ENCODE measurements at regions not wholly inside any gene's neighbourhood (a gene's known extent, or its start where the extent isn't known, plus 50 kb on each side); places are given as distances from the start of the nearest gene placed in this dataset.

DNA sequence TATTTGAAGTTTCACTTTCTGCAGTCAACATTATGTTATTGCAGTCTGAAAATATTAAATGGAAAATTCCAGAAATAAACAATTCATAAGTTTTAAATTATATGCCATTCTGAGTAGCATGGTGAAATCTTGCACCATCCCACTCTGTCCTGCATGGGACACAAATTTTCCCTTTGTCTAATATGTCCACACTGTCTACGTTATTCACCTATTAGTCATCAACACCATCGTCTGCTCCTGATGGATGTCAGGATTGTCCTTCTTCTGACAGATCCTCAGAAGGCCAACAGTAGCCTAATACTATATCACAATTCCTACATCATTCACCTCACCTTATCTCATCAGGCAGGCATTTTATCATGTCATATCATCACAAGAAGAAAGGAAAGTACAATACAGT is 163.1 kb downstream of the TXNL1 start:
- Histone ChIP-seq H3K27ac (no peak overlapping the region), H3K9me3 (no peaks in the 10 kb centered on the region), H3K4me1 (no peaks in the 10 kb centered on the region), H3K4me2 (peak overlapping the region; percentile 33; the same call in 1 of the 3 replicates), H3K4me3 (no peak overlapping the region)
- WGBS (ENCODE audit: missing lambda C conversion rate) = 3% methylated on average over 2 of the region's 2 CpGs
- ChIA-PET POLR2A (no interaction called here), CTCF (no interaction called here)
- DNase-seq (ENCODE audit: low read depth in 1 of 2, low spot score in 1 of 2) (peak in 1 of 2 experiments; percentile 13), ATAC-seq (no peak; a peak in 1 of 6 replicates), FAIRE-seq (no peak)
- TF ChIP-seq ZNF302 (CRISPR knock-in tag; IDR thresholded peaks at IDR 0.05) (no peak), FOSB (CRISPR knock-in tag; IDR thresholded peaks at IDR 0.05) (no peak)

- Histone ChIP-seq H3K4me1 (no peaks in the 10 kb centered on the region), H3K9me3 (no peaks in the 10 kb centered on the region), H3K27ac (no peak overlapping the region), H3K4me3 (no peak overlapping the region), H3K4me2 (no peak overlapping the region)
- DNase-seq (ENCODE audit: low read depth in 1 of 2, low spot score in 1 of 2) = no peak
- no peak for FAIRE-seq
- TF ChIP-seq BCL3 (IDR thresholded peaks at IDR 0.05) (no peak), HOXB5 (CRISPR knock-in tag; IDR thresholded peaks at IDR 0.05) (no peak), CBX2 (IDR thresholded peaks at IDR 0.05; ENCODE audit: borderline replicate concordance, low read depth) (no peak), BHLHE40 (IDR thresholded peaks at IDR 0.05; ENCODE audit: low read depth, low read length) (no peak)
- TF ChIP-seq, protein P1, sequence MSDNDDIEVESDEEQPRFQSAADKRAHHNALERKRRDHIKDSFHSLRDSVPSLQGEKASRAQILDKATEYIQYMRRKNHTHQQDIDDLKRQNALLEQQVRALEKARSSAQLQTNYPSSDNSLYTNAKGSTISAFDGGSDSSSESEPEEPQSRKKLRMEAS (IDR thresholded peaks at IDR 0.05) = no peak
- CTCF ChIA-PET = no interaction called here
- POLR2A ChIA-PET = no interaction called here
- ATAC-seq = no peak
- WGBS (ENCODE audit: missing lambda C conversion rate) = 78% methylated on average over 7 of the region's 8 CpGs
These were observed 164.9 kb downstream of the TXNL1 start for GRCh38 chr18:56473400-56474024.

GRCh38 chr18:56470406-56471351 is 167.7 kb downstream of the TXNL1 start:
- H3K4me2 ChIP-seq = no peak overlapping the region
- DNase-seq (ENCODE audit: low read depth in 1 of 2, low spot score in 1 of 2) = no peak
- no peak for ATAC-seq
- POLR2A ChIA-PET = no interaction called here
- H3K27ac ChIP-seq = no peak overlapping the region
- 47% methylated on average over 5 of the region's 5 CpGs for WGBS (ENCODE audit: missing lambda C conversion rate)
- no peak overlapping the region for H3K4me3 ChIP-seq
- no peak for TF ChIP-seq NFE2L2 (conservative IDR thresholded peaks at IDR 0.05; ENCODE audit: low read length)
- no peak for TF ChIP-seq BCL3 (IDR thresholded peaks at IDR 0.05)
- TF ChIP-seq POLR2AphosphoS2 (conservative IDR thresholded peaks at IDR 0.05; ENCODE audit: low read length) = no peak
- TF ChIP-seq USF2 (IDR thresholded peaks at IDR 0.05) = no peak
- TF ChIP-seq NPAS2 (CRISPR knock-in tag; IDR thresholded peaks at IDR 0.05; ENCODE audit: borderline replicate concordance) = no peak
- no peak for TF ChIP-seq KDM1A (IDR thresholded peaks at IDR 0.05; ENCODE audit: low read depth)
- no peak for TF ChIP-seq FOSL2 (IDR thresholded peaks at IDR 0.05)
- no peak for TF ChIP-seq FOSL2 (CRISPR knock-in tag; IDR thresholded peaks at IDR 0.05)
- no peak for TF ChIP-seq CHD4 (IDR thresholded peaks at IDR 0.05; ENCODE audit: borderline replicate concordance)
- no peak for TF ChIP-seq CEBPB (IDR thresholded peaks at IDR 0.05)
- TF ChIP-seq RARB (CRISPR knock-in tag; IDR thresholded peaks at IDR 0.05) = no peak
- TF ChIP-seq EP300 (IDR thresholded peaks at IDR 0.05) = no peak
- no peak for TF ChIP-seq SREBF2 (IDR thresholded peaks at IDR 0.05)
- TF ChIP-seq, protein P2, sequence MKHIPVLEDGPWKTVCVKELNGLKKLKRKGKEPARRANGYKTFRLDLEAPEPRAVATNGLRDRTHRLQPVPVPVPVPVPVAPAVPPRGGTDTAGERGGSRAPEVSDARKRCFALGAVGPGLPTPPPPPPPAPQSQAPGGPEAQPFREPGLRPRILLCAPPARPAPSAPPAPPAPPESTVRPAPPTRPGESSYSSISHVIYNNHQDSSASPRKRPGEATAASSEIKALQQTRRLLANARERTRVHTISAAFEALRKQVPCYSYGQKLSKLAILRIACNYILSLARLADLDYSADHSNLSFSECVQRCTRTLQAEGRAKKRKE (CRISPR knock-in tag; IDR thresholded peaks at IDR 0.05; ENCODE audit: low read depth) = no peak
- TF ChIP-seq MYC (IDR thresholded peaks at IDR 0.05; ENCODE audit: borderline replicate concordance, low read length) = no peak
- TF ChIP-seq, protein P3, sequence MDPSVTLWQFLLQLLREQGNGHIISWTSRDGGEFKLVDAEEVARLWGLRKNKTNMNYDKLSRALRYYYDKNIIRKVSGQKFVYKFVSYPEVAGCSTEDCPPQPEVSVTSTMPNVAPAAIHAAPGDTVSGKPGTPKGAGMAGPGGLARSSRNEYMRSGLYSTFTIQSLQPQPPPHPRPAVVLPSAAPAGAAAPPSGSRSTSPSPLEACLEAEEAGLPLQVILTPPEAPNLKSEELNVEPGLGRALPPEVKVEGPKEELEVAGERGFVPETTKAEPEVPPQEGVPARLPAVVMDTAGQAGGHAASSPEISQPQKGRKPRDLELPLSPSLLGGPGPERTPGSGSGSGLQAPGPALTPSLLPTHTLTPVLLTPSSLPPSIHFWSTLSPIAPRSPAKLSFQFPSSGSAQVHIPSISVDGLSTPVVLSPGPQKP (IDR thresholded peaks at IDR 0.05; ENCODE audit: low read depth, low read length) = no peak
- no peak for TF ChIP-seq CBX8 (IDR thresholded peaks at IDR 0.05)
- TF ChIP-seq MAZ (IDR thresholded peaks at IDR 0.05; ENCODE audit: borderline replicate concordance, low read depth, low read length) = no peak
- TF ChIP-seq KDM5A (IDR thresholded peaks at IDR 0.05) = no peak
- no peak for TF ChIP-seq SMC3 (IDR thresholded peaks at IDR 0.05)
- TF ChIP-seq HES2 (IDR thresholded peaks at IDR 0.05) = no peak
- CTCF ChIA-PET = interaction anchor here (0.7 kb wide), 1 partner anchor 652 kb away, joined by 3 read pairs; no protein-coding TSS in a partner anchor
- H3K4me1 ChIP-seq = no peaks in the 10 kb centered on the region
- H3K9me3 ChIP-seq = no peaks in the 10 kb centered on the region
- FAIRE-seq = no peak
